ENCODE measurements at regions not wholly inside any gene's neighbourhood (a gene's known extent, or its start where the extent isn't known, plus 50 kb on each side); places are given as distances from the start of the nearest gene placed in this dataset.
"Not testable (repeated sequence)": the region's sequence is repeated elsewhere in the genome, so short reads cannot be mapped to it uniquely, and the experiment has no call there.

DNA sequence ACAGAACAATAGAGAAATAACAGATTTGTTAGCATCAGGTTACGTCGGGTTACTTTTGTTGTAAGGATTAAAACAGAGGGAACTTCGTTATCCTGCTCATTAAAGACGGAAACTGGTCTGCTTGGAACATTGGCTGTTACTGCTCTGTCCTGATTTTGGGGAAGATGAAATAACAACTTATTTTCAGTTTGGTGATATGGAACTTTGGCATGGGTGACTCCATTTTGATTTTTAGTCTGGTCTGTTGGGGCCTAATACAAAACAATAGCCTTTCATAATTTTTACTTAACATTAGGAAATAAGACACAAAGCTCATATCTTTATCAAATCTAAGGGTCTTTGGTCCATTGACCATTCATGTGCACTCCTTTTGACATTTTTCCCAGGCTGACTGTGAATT is 220.5 kb upstream of the DUSP10 start:
- H4K12ac ChIP-seq (ENCODE audit: low read depth, low read length) = no peak overlapping the region
- peak overlapping the region; percentile 64 for H2BK12ac ChIP-seq (ENCODE audit: low read length)
- WGBS (ENCODE audit: extremely low coverage, insufficient coverage, insufficient read length) = no CpG with 5 or more reads among the region's 4 CpGs

DNA sequence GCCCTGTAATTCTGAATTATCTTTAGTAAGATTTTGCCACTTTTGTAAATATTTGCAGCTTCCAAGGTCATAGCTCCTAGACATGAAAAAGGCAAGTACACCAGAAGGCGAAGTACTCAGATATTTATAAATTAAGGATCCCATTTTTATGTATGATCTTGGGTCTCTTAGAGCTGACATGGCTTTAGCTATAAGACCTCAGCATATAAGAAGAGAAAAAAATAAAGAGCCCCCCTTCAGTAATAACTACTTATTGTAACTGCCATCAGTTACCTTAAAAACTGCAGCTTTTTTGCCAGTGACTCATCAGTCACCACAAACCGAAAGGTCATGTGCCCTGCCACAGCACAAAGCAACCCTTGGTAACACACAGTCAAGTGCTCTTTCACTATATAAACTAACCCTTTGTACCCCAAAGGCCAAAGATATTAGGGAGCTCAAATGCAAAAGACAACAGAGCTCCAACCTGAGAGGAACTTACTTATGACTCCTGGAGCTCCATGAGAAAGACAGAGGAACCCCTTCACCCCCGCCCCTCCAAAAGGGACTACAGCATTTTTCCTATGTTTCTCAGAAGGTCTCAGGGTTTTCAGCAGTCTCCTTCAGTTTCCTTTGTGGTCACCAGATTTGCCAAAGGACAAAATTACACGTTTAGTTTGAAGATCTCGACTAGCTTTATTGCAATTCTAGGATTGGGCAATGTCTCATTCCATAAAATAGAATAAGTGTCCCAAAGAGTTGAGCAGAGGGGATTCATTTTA is 219.8 kb upstream of the DUSP10 start:
- no CpG with 5 or more reads among the region's 5 CpGs for WGBS (ENCODE audit: extremely low coverage, insufficient coverage, insufficient read length)
- Histone ChIP-seq H4K8ac (ENCODE audit: low read depth, low read length) (peak overlapping the region; percentile 76), H2BK12ac (ENCODE audit: low read length) (peak overlapping the region; percentile 73), H3K36me3 (ENCODE audit: control insufficient read depth in 1 of 2, insufficient read depth in 2 of 2, low read length in 2 of 2) (no peaks in the 10 kb centered on the region), H3K4ac (ENCODE audit: low read depth, low read length) (no peak overlapping the region), H4K12ac (ENCODE audit: low read depth, low read length) (peak overlapping the region; percentile 36), H3K9me3 (ENCODE audit: insufficient read depth, low read depth, low read length) (no peaks in the 10 kb centered on the region), H3K79me1 (ENCODE audit: low read length) (peaks cover 27% of the 10 kb centered on the region), H3K4me1 (ENCODE audit: control insufficient read depth in 1 of 2, insufficient read depth in 2 of 2, low read length in 2 of 2) (peaks cover 7 to 8% of the 10 kb centered on the region in 2 experiments), H2BK120ac (ENCODE audit: insufficient read depth, low read length, poor library complexity) (peak overlapping the region; percentile 97), H2BK5ac (ENCODE audit: low read depth, low read length, poor library complexity) (peak overlapping the region; percentile 91), H3K4me2 (ENCODE audit: low read length) (peak overlapping the region; percentile 38), H3K27me3 (ENCODE audit: insufficient read depth, low read length) (no peaks in the 10 kb centered on the region), H3K4me3 (ENCODE audit: low read depth, low read length) (no peak overlapping the region), H3K23ac (ENCODE audit: low read length) (no peak overlapping the region), H2AFZ (ENCODE audit: insufficient read depth, low read length, poor library complexity) (peak overlapping the region; percentile 75), H3K18ac (ENCODE audit: low read length) (no peak overlapping the region), H3K9ac (ENCODE audit: low read length) (no peak overlapping the region), H3K79me2 (ENCODE audit: control insufficient read depth, insufficient read depth, low read length, poor library complexity) (peaks cover 2% of the 10 kb centered on the region), H3K14ac (ENCODE audit: low read length) (peak overlapping the region; percentile 67), H4K91ac (ENCODE audit: low read depth, low read length) (peak overlapping the region; percentile 94), H3K27ac (ENCODE audit: low read depth, low read length) (peak overlapping the region; percentile 84), H2AK5ac (ENCODE audit: low read length) (no peak overlapping the region)
- DNase-seq = peak in 1 of 2 donors; percentile 7

More for the DNA sequence above, 220.5 kb upstream of the DUSP10 start:
- Histone ChIP-seq H3K27ac (ENCODE audit: low read depth, low read length) (peak overlapping the region; percentile 84), H3K23ac (ENCODE audit: low read length) (no peak overlapping the region), H3K4me1 (ENCODE audit: control insufficient read depth in 1 of 2, insufficient read depth in 2 of 2, low read length in 2 of 2) (peaks cover 7 to 8% of the 10 kb centered on the region in 2 experiments), H3K27me3 (ENCODE audit: insufficient read depth, low read length) (no peaks in the 10 kb centered on the region), H2AK5ac (ENCODE audit: low read length) (no peak overlapping the region), H3K14ac (ENCODE audit: low read length) (peak overlapping the region; percentile 32), H2BK120ac (ENCODE audit: insufficient read depth, low read length, poor library complexity) (peak overlapping the region; percentile 97), H2BK5ac (ENCODE audit: low read depth, low read length, poor library complexity) (no peak overlapping the region), H3K4me2 (ENCODE audit: low read length) (no peak overlapping the region), H2AFZ (ENCODE audit: insufficient read depth, low read length, poor library complexity) (no peak overlapping the region), H3K4me3 (ENCODE audit: low read depth, low read length) (no peak overlapping the region), H4K91ac (ENCODE audit: low read depth, low read length) (peak overlapping the region; percentile 58), H3K9me3 (ENCODE audit: insufficient read depth, low read depth, low read length) (no peaks in the 10 kb centered on the region), H4K8ac (ENCODE audit: low read depth, low read length) (no peak overlapping the region), H3K79me2 (ENCODE audit: control insufficient read depth, insufficient read depth, low read length, poor library complexity) (peaks cover 2% of the 10 kb centered on the region), H3K36me3 (ENCODE audit: control insufficient read depth in 1 of 2, insufficient read depth in 2 of 2, low read length in 2 of 2) (no peaks in the 10 kb centered on the region), H3K4ac (ENCODE audit: low read depth, low read length) (peak overlapping the region; percentile 40), H3K79me1 (ENCODE audit: low read length) (peaks cover 27% of the 10 kb centered on the region), H3K18ac (ENCODE audit: low read length) (no peak overlapping the region), H3K9ac (ENCODE audit: low read length) (no peak overlapping the region)
- no peak for DNase-seq

DNA sequence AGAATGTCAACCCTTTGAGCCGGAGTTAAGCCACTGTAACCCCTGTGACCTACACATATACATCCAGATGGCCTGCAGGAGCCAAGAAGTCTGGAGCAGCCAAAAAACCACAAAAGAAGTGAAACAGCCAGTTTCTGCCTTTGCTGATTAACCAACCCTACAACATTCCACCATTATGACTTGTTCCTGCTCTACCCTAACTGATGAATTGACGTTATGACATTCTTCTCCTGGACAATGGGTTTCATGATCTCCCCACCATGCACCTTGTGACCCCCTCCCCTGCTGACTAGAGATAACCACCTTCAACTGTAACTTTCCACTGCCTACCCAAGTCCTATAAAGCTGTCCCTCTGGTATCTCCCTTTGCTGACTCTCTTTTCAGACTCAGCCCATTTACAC is 216.3 kb upstream of the DUSP10 start:
- Histone ChIP-seq H2BK120ac (ENCODE audit: insufficient read depth, low read length, poor library complexity) (peak overlapping the region; percentile 72), H3K27ac (ENCODE audit: low read depth, low read length) (peak overlapping the region; percentile 98), H2BK5ac (ENCODE audit: low read depth, low read length, poor library complexity) (peak overlapping the region; percentile 76), H3K79me1 (ENCODE audit: low read length) (peaks cover 24% of the 10 kb centered on the region)
- H2AK5ac ChIP-seq (ENCODE audit: low read length); H3K27me3 ChIP-seq (ENCODE audit: insufficient read depth, low read length); H3K14ac ChIP-seq (ENCODE audit: low read length); H3K4ac ChIP-seq (ENCODE audit: low read depth, low read length); H4K91ac ChIP-seq (ENCODE audit: low read depth, low read length); H3K4me2 ChIP-seq (ENCODE audit: low read length); H4K8ac ChIP-seq (ENCODE audit: low read depth, low read length); H3K23ac ChIP-seq (ENCODE audit: low read length); H3K79me2 ChIP-seq (ENCODE audit: control insufficient read depth, insufficient read depth, low read length, poor library complexity); H3K18ac ChIP-seq (ENCODE audit: low read length); H3K9ac ChIP-seq (ENCODE audit: low read length); H2BK12ac ChIP-seq (ENCODE audit: low read length); H3K4me1 ChIP-seq (ENCODE audit: control insufficient read depth in 1 of 2, insufficient read depth in 2 of 2, low read length in 2 of 2); H4K12ac ChIP-seq (ENCODE audit: low read depth, low read length); H2AFZ ChIP-seq (ENCODE audit: insufficient read depth, low read length, poor library complexity); H3K9me3 ChIP-seq (ENCODE audit: insufficient read depth, low read depth, low read length); H3K36me3 ChIP-seq (ENCODE audit: control insufficient read depth in 1 of 2, insufficient read depth in 2 of 2, low read length in 2 of 2); H3K4me3 ChIP-seq (ENCODE audit: low read depth, low read length): not testable (repeated sequence)
- no CpG with 5 or more reads among the region's 2 CpGs for WGBS (ENCODE audit: extremely low coverage, insufficient coverage, insufficient read length)
- DNase-seq = peak; percentile 6 to 45

DNA sequence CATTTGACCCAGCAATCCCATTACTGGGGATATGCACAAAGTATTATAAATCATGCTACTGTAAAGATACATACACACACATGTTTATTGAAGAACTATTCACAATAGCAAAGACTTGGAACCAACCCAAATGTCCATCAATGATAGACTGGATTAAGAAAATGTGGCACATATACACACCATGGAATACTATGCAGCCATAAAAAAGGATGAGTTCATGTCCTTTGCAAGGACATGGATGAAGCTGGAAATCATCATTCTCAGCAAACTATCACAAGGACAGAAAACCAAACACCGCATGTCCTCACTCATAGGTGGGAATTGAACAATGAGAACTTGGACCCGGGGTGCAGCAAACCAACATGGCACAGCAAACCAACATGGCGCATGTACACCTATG is 215.5 kb upstream of the DUSP10 start:
- H4K8ac ChIP-seq (ENCODE audit: low read depth, low read length); H3K9ac ChIP-seq (ENCODE audit: low read length); H4K12ac ChIP-seq (ENCODE audit: low read depth, low read length); H3K9me3 ChIP-seq (ENCODE audit: insufficient read depth, low read depth, low read length); H2AFZ ChIP-seq (ENCODE audit: insufficient read depth, low read length, poor library complexity); H3K4me3 ChIP-seq (ENCODE audit: low read depth, low read length); H3K23ac ChIP-seq (ENCODE audit: low read length); H3K27me3 ChIP-seq (ENCODE audit: insufficient read depth, low read length); H3K4me1 ChIP-seq (ENCODE audit: control insufficient read depth in 1 of 2, insufficient read depth in 2 of 2, low read length in 2 of 2); H3K4ac ChIP-seq (ENCODE audit: low read depth, low read length); H3K36me3 ChIP-seq (ENCODE audit: control insufficient read depth in 1 of 2, insufficient read depth in 2 of 2, low read length in 2 of 2); H2AK5ac ChIP-seq (ENCODE audit: low read length); H3K14ac ChIP-seq (ENCODE audit: low read length); H3K79me2 ChIP-seq (ENCODE audit: control insufficient read depth, insufficient read depth, low read length, poor library complexity); H3K4me2 ChIP-seq (ENCODE audit: low read length); DNase-seq; H3K18ac ChIP-seq (ENCODE audit: low read length): not testable (repeated sequence)
- Histone ChIP-seq H2BK5ac (ENCODE audit: low read depth, low read length, poor library complexity) (peak overlapping the region; percentile 86), H3K27ac (ENCODE audit: low read depth, low read length) (peak overlapping the region; percentile 47), H2BK120ac (ENCODE audit: insufficient read depth, low read length, poor library complexity) (peak overlapping the region; percentile 99), H4K91ac (ENCODE audit: low read depth, low read length) (peak overlapping the region; percentile 87), H3K79me1 (ENCODE audit: low read length) (peaks cover 19% of the 10 kb centered on the region), H2BK12ac (ENCODE audit: low read length) (peak overlapping the region; percentile 89)
- no CpG with 5 or more reads among the region's 3 CpGs for WGBS (ENCODE audit: extremely low coverage, insufficient coverage, insufficient read length)
